Loucy (cell line): ENCODE measurements at regions not wholly inside any gene's neighbourhood (a gene's known extent, or its start where the extent isn't known, plus 50 kb on each side); places are given as distances from the start of the nearest gene placed in this dataset.
"Not testable (repeated sequence)": the region's sequence is repeated elsewhere in the genome, so short reads cannot be mapped to it uniquely, and the experiment has no call there.

Source experiments
- H2AFZ ChIP-seq: fragments of 200-600 bp; sonication (generic); 2 replicates; pipeline ENCODE4 v1.6.0; 2016; ENCODE audit warnings: antibody characterized with exemption, mild to moderate bottlenecking, low read length, moderate library complexity
- H3F3A ChIP-seq: fragments of 200-600 bp; 2 replicates; pipeline ENCODE4 v1.6.0; 2016; ENCODE audit warnings: antibody characterized with exemption, low read depth, mild to moderate bottlenecking
- H3K27me3 ChIP-seq: fragments of 200-600 bp; sonication (generic); 2 replicates; pipeline ENCODE4 v1.6.1; 2014; ENCODE audit warnings: low read length, mild to moderate bottlenecking; ENCODE audit not compliant: insufficient read depth, poor library complexity, severe bottlenecking
- H3K36me3 ChIP-seq: fragments of 200-600 bp; sonication (generic); 2 replicates; pipeline ENCODE4 v1.6.1; 2016; ENCODE audit warnings: low read length; ENCODE audit not compliant: insufficient read depth
- H3K4me1 ChIP-seq: fragments of 200-600 bp; sonication (generic); 2 replicates; pipeline ENCODE4 v1.5.1; 2014; ENCODE audit warnings: low read length, mild to moderate bottlenecking; ENCODE audit not compliant: insufficient read depth, poor library complexity, severe bottlenecking
- H3K4me2 ChIP-seq: fragments of 200-600 bp; sonication (generic); 2 replicates; pipeline ENCODE4 v1.6.0; 2014; ENCODE audit warnings: antibody characterized with exemption, low read length, low read depth, mild to moderate bottlenecking; ENCODE audit not compliant: poor library complexity, severe bottlenecking
- H3K4me3 ChIP-seq: fragments of 200-600 bp; sonication (generic); 2 replicates; pipeline ENCODE4 v1.5.1; 2014; ENCODE audit warnings: low read length, mild to moderate bottlenecking, mixed read lengths; ENCODE audit not compliant: poor library complexity, severe bottlenecking
- H3K79me2 ChIP-seq: fragments of 200-600 bp; sonication (generic); 2 replicates; pipeline ENCODE4 v1.6.1; 2014; ENCODE audit warnings: low read length; ENCODE audit not compliant: insufficient read depth
- H3K9ac ChIP-seq: fragments of 200-600 bp; sonication (generic); 2 replicates; pipeline ENCODE4 v1.6.0; 2014; ENCODE audit warnings: mild to moderate bottlenecking, low read depth, low read length, moderate library complexity; ENCODE audit not compliant: poor library complexity, severe bottlenecking
- H3K9me2 ChIP-seq: fragments of 200-600 bp; sonication (generic); replicated peaks from 2 replicates; pipeline ENCODE4 v1.6.1; 2016; ENCODE audit warnings: low read depth, low read length, mixed read lengths
- H3K9me3 ChIP-seq: fragments of 200-600 bp; sonication (generic); 2 replicates; pipeline ENCODE4 v1.6.1; 2014; ENCODE audit warnings: mild to moderate bottlenecking, antibody characterized with exemption, low read length, low read depth; ENCODE audit not compliant: insufficient read depth
- H4K20me1 ChIP-seq: fragments of 200-600 bp; sonication (generic); 2 replicates; pipeline ENCODE4 v1.6.0; 2014; ENCODE audit warnings: antibody characterized with exemption, low read length, mild to moderate bottlenecking; ENCODE audit not compliant: insufficient read depth, poor library complexity, severe bottlenecking
- EZH2phosphoT487 ChIP-seq: fragments of 200-600 bp; IDR thresholded peaks from 2 replicates; pipeline ENCODE4 v1.6.1; 2018; ENCODE audit warnings: antibody characterized with exemption, mild to moderate bottlenecking, moderate library complexity, borderline replicate concordance
- TF ChIP-seq, protein P1 (sequence below): fragments of 200-600 bp; sonication (generic); conservative IDR thresholded peaks from 2 replicates; pipeline ENCODE4 v1.5.1; 2014; ENCODE audit warnings: mild to moderate bottlenecking, antibody characterized with exemption, low read length

GRCh38 chr9:40926404-40927259 lies 201.8 kb downstream of the FOXD4L6 start:
- Histone ChIP-seq H3K4me1 (no peaks in the 10 kb centered on the region), H3K9me2 (no peaks in the 10 kb centered on the region), H3K79me2 (no peaks in the 10 kb centered on the region), H3K4me2 (no peak overlapping the region), H2AFZ (no peak overlapping the region), H3K27me3 (no peaks in the 10 kb centered on the region), H3K9ac (no peak overlapping the region), H3K36me3 (no peaks in the 10 kb centered on the region), H3K4me3 (no peak overlapping the region), H4K20me1 (no peaks in the 10 kb centered on the region), H3K9me3 (peaks cover 31% of the 10 kb centered on the region; the same call in 1 of the 2 replicates), H3F3A (no peaks in the 10 kb centered on the region)
- TF ChIP-seq EZH2phosphoT487, result no peak
- TF ChIP-seq, protein P1, sequence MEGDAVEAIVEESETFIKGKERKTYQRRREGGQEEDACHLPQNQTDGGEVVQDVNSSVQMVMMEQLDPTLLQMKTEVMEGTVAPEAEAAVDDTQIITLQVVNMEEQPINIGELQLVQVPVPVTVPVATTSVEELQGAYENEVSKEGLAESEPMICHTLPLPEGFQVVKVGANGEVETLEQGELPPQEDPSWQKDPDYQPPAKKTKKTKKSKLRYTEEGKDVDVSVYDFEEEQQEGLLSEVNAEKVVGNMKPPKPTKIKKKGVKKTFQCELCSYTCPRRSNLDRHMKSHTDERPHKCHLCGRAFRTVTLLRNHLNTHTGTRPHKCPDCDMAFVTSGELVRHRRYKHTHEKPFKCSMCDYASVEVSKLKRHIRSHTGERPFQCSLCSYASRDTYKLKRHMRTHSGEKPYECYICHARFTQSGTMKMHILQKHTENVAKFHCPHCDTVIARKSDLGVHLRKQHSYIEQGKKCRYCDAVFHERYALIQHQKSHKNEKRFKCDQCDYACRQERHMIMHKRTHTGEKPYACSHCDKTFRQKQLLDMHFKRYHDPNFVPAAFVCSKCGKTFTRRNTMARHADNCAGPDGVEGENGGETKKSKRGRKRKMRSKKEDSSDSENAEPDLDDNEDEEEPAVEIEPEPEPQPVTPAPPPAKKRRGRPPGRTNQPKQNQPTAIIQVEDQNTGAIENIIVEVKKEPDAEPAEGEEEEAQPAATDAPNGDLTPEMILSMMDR, result no peak

DNA sequence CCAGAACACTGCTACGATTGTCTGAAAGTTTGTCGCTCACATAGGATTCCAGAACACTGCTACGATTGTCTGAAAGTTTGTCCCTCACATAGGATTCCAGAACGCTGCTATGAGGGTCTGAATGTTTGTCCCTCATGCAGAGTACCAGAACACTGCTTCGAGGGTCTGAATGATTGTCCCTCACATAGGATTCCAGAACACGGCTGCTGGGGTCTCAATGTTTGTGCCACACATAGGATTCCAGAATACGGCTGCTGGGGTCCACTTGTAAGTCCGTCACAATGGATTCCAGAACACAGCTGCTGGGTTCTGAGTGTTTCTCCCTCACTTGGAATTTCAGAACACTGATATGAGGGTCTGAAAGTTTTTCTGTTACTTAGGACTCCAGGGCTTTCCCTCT lies 203.3 kb downstream of the FOXD4L6 start:
- no peaks in the 10 kb centered on the region for H3K36me3 ChIP-seq
- H2AFZ ChIP-seq, result no peak overlapping the region
- no peaks in the 10 kb centered on the region for H4K20me1 ChIP-seq
- H3K9me3 ChIP-seq, result peaks cover 31% of the 10 kb centered on the region; the same call in 1 of the 2 replicates
- H3K9ac ChIP-seq, result no peak overlapping the region
- H3K79me2 ChIP-seq, result no peaks in the 10 kb centered on the region
- H3F3A ChIP-seq, result no peaks in the 10 kb centered on the region
- H3K9me2 ChIP-seq, result no peaks in the 10 kb centered on the region
- TF ChIP-seq EZH2phosphoT487, result no peak
- TF ChIP-seq, protein P1, result no peak
- H3K4me1 ChIP-seq, result no peaks in the 10 kb centered on the region
- H3K27me3 ChIP-seq, result no peaks in the 10 kb centered on the region
- no peak overlapping the region for H3K4me3 ChIP-seq
- no peak overlapping the region for H3K4me2 ChIP-seq

GRCh38 chr9:40916399-40916783 lies 212.1 kb downstream of the FOXD4L6 start:
- H3K9ac ChIP-seq, H4K20me1 ChIP-seq, H3K9me2 ChIP-seq, H3K4me3 ChIP-seq, H2AFZ ChIP-seq, H3F3A ChIP-seq, H3K4me1 ChIP-seq, H3K4me2 ChIP-seq, H3K27me3 ChIP-seq, H3K79me2 ChIP-seq, H3K36me3 ChIP-seq: not testable (repeated sequence)
- peaks cover 23% of the 10 kb centered on the region; the same call in 1 of the 2 replicates for H3K9me3 ChIP-seq

GRCh38 chr9:40915660-40916398 lies 212.7 kb downstream of the FOXD4L6 start:
- not testable (repeated sequence) for H4K20me1 ChIP-seq, H3K36me3 ChIP-seq, H3K4me2 ChIP-seq

More at GRCh38 chr9:40915660-40916398, 212.7 kb downstream of the FOXD4L6 start:
- H3K4me3 ChIP-seq, H3F3A ChIP-seq, H3K9ac ChIP-seq, H3K9me2 ChIP-seq, H3K27me3 ChIP-seq, H3K4me1 ChIP-seq, H2AFZ ChIP-seq, H3K79me2 ChIP-seq: not testable (repeated sequence)
- H3K9me3 ChIP-seq, result peaks cover 23% of the 10 kb centered on the region; the same call in 1 of the 2 replicates
